ENCODE measurements at regions not wholly inside any gene's neighbourhood (a gene's known extent, or its start where the extent isn't known, plus 50 kb on each side); places are given as distances from the start of the nearest gene placed in this dataset.
"Not testable (repeated sequence)": the region's sequence is repeated elsewhere in the genome, so short reads cannot be mapped to it uniquely, and the experiment has no call there.

DNA sequence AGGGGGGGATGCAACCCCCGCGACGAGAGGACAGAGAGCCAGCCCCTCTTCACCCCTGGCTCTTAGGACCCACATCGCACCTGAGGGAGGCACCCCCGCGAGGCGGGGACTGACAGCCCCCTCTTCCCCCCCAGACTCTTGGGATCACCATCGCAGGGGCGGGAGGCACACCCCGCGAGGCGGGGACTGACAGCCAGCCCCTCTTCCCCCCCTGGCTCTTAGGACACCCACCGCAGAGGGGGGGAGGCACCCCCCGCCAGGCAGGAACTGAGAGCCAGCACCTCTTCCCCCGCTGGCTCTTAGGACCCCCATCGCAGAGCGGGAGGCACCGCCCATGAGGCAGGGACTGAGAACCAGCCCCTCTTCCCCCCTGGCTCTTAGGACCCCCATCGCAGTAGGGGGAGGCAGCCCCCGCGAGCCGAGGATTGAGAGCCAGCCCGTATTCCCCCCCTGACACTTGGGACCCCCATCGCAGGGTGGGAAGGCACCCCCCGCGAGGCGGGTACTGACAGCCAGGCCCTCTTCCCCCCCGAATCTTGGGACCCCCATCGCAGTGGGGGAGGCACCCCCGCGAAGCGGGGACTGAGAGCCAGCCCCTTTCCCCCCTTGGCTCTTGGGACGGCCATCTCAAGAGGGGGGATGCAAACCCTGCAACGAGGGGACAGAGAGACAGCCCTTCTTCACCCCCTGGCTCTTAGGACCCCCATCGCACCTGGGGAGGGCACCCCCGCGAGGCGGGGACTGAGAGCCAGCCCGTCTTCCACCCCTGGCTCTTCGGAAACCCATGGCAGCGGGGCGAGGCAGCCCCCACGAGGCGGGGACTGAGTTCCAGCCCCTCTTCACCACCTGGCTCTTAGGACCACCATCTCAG is 2425.1 kb upstream of the PCDH20 start:
- no peak for DNase-seq (ENCODE audit: low read depth in 2 of 2)

DNA sequence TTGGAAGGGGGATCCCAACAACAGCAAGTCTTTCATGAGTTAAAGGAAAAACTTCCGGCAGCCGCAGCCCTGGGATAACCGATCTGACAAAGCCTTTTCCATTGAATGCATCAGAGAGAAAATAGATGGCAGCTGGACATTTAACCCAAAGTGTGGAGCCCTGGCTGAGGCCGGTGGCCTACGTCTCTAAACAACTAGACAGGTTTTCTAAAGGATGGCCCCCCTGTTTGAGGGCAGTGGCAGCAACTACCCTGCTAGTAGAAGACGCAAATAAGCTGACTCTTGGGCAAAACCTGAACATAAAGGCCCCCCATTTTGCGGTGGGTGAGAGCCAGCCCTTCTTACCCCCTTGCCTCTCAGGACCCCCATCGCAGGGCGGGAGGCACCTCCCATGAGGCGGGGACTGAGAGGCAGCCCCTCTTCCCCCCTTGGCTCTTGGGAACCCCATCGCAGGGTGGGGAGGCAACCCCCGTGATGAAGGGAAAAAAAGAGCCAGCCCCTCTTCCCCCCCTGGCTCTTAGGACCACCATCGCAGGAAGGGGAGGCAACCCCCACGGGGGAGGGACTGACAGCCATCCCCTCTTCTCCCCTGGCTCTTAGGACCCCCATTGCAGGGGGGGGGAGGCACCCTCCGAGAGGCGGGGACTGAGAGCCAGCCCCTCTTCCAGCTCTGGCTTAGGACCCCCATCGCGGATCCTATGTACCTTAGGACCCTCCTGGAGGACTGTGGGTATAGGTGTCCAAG is 2422.9 kb upstream of the PCDH20 start:
- DNase-seq (ENCODE audit: low read depth in 2 of 2) = no peak

DNA sequence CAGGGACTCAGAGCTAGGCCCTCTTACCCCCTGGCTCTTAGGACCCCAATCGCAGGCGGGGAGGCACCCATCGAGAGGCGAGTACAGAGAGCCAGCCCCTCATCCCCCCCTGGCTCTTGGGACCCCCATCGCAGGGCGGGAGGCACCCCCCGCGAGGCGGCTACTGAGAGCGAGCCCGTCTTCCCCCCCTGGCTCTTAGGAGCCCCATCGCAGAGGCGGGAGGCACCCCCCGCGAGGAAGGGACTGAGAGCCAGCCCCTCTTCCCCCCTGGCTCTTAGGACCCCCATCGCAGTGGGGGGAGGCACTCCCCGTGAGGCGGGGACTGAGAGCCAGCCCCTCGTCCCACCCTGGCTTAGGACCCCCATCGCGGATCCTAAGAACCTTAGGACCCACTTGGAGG is 2422.1 kb upstream of the PCDH20 start:
- not testable (repeated sequence) for DNase-seq (ENCODE audit: low read depth in 2 of 2)

DNA sequence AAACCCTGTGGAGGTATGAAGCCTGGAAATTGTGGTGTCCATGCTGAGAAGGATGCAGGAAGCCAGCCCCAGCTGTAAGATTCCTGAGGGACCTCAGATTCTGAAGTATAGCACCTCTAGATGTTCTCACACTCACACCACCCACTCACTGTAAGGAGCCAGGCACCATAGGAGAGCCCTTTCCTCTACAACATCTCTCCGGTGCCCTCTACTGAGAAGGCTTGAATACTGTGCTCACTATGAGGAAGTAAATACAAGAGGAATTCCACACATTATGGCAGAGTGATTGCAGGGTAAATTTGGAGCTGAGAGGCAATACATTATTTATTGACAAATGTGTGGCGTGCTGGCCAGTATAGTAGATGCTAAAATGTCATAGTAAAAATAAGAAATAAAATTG is 2414.0 kb upstream of the PCDH20 start:
- DNase-seq (ENCODE audit: low read depth in 2 of 2) = not testable (repeated sequence)

DNA sequence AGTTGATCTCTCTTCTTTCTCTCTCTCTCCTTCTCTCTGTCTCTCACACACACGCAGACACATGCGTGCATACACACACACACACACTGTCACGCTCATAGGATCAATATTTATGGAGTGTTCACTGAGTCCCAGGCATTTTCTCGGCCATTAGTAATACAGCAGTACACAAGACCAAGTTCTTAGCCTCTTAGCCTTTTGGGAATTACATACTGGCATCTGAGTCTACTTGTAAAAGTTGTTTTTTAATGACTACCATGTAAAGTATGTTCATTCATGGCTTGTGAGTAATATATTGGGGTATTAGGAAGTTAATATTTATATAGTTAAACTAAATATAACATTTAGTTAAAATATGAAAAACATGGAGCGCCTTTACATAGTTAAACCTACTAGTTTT is 2406.1 kb upstream of the PCDH20 start:
- DNase-seq (ENCODE audit: low read depth in 2 of 2) = not testable (repeated sequence)

DNA sequence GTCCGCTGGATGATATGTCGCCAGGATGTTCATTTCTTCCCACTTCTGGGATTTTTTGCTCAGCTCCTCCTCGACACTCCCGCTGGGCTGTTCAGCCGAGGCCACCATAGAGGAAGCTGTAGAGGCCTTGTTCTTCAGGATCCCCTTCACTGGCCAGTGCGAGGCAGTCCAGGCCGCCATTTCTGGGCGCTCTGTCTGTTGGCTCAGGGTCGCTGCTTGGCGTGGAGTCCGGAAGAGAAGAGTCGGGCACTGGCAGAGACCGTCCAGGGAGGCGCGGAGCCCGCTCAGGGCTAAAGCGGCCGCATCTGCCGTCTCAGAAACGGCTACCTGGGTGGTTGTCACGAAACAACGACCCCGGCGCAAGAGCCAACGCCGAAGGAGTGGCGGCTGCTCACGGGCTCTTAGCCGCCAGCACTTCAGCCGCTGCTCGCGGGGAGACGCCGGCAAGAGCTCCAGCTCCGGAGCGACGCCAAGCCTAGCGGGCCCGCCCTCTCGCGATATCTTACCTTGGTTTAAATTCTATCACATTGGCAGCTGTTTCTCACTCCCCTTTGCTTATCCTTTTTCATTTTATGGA is 2395.9 kb upstream of the PCDH20 start:
- not testable (repeated sequence) for DNase-seq (ENCODE audit: low read depth in 2 of 2)

DNA sequence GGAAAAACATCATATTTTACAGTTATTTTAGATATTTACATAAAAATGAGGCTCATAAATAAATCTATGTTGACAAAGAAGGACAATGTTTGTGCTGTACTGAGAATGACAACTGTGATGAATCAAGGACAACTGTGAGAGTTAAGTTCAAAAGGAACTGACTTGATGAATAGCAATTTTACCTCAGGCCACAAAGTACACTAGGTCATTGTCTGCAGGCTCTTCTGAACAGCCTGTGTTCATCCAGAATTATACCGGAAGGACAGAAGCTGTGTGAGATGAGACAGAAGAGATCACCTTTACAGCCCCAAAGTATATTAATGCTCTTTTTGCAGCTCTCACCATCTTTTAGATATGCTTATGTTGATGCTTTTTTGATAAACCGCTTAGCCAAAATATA is 2375.5 kb upstream of the PCDH20 start:
- DNase-seq (ENCODE audit: low read depth in 2 of 2) = not testable (repeated sequence)

DNA sequence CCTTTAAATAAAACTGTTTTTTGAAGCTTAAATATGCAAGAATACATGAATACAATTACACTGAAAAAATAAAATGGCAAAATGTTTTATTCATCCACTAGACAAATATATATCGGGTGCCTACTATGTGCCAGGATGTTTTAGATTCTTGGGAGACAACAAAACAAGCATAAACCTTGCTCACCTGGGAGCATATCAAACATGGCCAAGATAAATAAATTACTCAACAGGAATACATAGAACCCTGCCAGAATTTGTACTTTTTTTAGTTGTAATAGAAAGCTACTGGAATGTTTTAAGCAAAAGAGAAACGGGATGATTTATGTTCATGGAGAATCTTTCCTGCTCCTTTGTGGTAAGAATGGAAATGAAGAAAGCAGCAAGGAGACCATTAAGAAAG is 2358.5 kb upstream of the PCDH20 start:
- no peak for DNase-seq (ENCODE audit: low read depth in 2 of 2)

DNA sequence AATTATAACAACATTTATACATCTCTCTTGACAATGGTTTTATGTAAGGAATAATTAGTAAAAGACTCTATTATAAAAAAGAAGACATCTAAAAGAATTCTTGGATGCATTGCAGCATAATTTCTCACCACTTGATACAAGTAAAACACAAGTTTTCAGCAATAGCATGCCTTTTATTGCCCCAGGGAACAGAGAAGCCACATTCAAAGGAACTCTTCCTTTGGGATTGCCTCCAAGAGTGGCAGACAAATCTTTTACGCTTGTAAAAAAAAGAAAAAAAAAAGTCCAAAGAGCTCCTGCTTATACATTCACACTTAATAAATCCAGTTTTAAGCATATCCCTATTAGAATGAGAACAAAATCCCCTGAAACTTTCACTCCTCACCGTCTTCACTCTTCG is 2357.8 kb upstream of the PCDH20 start:
- DNase-seq (ENCODE audit: low read depth in 2 of 2) = no peak

DNA sequence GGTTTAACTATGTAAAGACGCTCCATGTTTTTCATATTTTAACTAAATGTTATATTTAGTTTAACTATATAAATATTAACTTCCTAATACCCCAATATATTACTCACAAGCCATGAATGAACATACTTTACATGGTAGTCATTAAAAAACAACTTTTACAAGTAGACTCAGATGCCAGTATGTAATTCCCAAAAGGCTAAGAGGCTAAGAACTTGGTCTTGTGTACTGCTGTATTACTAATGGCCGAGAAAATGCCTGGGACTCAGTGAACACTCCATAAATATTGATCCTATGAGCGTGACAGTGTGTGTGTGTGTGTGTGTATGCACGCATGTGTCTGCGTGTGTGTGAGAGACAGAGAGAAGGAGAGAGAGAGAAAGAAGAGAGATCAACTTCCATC is 2342.0 kb upstream of the PCDH20 start:
- not testable (repeated sequence) for DNase-seq (ENCODE audit: low read depth in 2 of 2)

DNA sequence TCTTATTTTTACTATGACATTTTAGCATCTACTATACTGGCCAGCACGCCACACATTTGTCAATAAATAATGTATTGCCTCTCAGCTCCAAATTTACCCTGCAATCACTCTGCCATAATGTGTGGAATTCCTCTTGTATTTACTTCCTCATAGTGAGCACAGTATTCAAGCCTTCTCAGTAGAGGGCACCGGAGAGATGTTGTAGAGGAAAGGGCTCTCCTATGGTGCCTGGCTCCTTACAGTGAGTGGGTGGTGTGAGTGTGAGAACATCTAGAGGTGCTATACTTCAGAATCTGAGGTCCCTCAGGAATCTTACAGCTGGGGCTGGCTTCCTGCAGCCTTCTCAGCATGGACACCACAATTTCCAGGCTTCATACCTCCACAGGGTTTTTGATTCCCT is 2334.2 kb upstream of the PCDH20 start:
- not testable (repeated sequence) for DNase-seq (ENCODE audit: low read depth in 2 of 2)

DNA sequence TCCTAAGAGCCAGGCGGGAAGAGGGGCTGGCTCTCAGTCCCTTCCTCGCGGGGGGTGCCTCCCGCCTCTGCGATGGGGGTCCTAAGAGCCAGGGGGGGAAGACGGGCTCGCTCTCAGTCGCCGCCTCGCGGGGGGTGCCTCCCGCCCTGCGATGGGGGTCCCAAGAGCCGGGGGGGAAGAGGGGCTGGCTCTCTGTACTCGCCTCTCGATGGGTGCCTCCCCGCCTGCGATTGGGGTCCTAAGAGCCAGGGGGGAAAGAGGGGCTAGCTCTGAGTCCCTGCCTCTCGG is 2326.1 kb upstream of the PCDH20 start:
- not testable (repeated sequence) for DNase-seq (ENCODE audit: low read depth in 2 of 2)

DNA sequence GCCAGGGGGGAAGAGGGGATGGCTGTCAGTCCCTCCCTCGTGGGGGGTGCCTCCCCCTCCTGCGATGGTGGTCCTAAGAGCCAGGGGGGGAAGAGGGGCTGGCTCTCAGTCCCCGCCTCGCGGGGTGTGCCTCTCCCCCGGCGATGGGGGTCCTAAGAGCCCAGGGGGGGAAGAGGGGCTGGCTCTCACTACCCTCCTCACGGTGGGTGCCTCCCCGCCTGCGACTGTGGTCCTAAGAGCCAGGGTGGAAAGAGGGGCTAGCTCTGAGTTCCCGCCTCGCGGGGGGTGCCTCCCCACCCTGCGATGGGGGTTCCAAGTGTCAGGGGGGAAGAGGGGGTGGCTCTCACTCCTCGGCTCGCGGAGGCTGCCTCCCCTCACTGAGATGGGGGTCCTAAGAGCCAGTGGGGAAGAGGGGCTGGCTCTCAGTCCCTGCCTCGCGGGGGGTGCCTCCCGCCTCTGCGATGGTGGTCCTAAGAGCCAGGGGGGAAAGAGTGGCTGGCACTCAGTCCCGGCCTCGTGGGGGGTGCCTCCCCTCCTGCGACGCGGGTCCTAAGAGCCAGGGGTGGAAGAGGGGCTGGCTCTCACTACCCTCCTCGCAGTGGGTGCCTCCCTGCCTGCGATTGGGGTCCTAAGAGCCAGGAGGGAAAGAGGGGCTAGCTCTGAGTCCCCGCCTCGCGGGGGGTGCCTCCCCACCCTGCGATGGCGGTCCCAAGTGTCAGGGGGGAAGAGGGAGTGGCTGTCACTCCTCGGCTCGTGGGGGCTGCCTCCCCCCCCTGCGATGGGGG is 2325.6 kb upstream of the PCDH20 start:
- no peak for DNase-seq (ENCODE audit: low read depth in 2 of 2)

DNA sequence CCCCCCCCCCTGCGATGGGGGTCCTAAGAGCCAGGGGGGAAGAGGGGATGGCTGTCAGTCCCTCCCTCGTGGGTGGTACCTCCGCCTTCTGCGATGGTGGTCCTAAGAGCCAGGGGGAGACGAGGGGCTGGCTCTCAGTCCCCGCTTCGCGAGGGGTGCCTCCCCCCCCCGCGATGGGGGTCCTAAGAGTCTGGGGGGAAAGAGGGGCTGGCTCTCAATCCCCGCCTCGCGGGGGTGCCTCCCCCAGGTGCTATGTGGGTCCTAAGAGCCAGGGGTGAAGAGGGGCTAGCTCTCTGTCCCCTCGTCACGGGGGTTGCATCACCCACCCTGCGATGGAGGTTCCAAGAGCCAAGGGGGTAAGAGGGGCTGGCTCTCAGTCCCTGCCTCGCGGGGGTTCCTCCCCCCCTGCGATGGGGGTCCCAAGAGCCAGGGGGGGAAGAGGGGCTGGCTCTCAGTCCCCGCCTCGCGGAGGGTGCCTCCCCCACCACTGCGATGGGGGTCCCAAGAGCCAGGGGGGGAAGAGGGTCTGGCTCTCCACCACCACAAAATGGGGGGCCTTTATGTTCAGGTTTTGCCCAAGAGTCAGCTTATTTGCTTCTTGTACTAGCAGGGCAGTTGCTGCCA is 2323.6 kb upstream of the PCDH20 start:
- not testable (repeated sequence) for DNase-seq (ENCODE audit: low read depth in 2 of 2)

DNA sequence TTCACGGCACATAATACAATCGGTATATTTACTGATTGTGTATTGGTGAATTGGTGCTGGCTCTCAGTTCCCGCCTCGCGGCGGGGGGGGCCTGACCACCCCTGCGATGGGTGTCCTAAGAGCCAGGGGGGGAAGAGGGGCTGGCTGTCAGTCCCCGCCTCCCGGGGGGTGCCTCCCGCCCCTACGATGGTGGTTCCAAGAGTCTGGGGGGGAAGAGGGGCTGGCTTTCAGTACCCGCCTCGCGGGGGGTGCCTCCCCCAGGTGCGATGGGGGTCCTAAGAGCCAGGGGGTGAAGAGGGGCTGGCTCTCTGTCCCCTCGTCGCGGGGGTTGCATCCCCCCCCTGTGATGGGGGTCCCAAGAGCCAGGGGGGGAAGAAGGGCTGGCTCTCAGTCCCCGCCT is 2321.8 kb upstream of the PCDH20 start:
- DNase-seq (ENCODE audit: low read depth in 2 of 2) = no peak

DNA sequence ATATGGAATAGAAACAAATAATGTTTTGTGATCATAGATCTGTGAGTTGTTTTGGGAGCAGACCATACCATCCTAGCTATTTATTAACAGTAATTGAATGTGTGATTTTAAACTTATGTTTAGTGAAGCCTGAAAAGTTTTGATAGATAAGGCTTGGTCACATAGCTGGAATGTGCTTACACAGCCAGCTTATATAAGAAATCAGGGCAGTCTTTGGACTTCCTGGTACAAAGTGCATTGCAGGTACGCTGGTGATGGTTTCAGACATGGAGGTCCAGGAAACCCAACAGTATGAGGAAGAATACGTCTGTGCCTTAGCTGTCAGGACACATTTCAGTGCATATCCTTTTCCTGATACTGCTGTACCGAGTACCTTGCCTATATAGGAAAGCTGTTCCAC is 2316.2 kb upstream of the PCDH20 start:
- DNase-seq (ENCODE audit: low read depth in 2 of 2) = no peak

DNA sequence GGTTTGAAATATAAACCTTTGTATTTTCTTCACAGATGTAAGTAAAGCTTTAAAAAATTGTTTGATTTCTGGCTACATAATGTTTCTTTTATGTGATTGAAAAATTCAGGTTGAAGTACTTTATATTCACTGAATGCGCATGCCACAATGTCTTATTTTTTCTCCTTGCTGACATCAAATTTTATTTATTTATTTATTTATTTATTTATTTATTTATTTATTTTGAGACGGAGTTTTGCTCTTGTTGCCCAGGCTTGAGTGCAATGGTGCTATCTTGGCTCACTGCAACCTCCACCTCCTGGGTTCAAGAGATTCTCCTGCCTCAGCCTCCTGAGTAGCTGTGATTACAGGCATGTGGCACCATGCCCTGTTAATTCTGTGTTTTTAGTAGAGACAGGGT is 2296.5 kb upstream of the PCDH20 start:
- DNase-seq (ENCODE audit: low read depth in 2 of 2) = not testable (repeated sequence)

DNA sequence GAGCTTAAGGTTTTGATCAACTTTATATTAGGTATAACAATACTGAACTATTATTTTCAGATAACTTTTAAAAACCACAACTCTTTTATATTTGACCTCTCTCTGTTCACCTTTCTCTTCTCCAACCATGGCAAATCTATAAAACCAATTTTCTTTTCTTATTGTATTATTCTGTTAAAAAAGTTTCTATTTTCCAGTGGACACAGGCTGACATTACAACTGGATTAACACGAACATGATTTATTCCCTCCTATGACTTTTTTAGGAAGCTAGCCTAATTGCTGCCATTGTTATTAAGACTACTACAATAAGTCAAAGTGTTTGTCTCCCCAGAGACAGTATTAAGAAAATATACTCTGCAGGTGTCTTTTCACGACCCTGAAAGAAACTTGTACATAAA is 2291.1 kb upstream of the PCDH20 start:
- DNase-seq (ENCODE audit: low read depth in 2 of 2) = no peak

DNA sequence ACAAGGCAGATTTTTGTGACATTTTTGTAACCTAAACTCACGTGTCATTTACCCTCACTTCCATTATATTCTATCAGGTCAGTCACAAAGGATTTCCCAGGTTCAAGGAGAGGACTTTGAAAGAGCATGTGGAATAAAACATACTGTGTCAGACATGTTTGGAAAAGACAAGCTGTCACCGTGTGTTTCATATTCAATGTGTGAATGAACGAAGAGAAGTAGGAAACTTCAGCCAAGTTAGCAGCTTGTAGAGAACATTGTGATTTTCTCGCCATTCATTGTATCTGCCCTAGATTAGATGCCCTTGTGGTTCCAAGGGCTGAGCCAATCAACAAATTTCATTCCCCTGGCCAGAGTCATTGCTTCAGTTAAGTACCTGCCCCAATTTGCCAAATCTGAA is 2288.9 kb upstream of the PCDH20 start:
- no peak for DNase-seq (ENCODE audit: low read depth in 2 of 2)

DNA sequence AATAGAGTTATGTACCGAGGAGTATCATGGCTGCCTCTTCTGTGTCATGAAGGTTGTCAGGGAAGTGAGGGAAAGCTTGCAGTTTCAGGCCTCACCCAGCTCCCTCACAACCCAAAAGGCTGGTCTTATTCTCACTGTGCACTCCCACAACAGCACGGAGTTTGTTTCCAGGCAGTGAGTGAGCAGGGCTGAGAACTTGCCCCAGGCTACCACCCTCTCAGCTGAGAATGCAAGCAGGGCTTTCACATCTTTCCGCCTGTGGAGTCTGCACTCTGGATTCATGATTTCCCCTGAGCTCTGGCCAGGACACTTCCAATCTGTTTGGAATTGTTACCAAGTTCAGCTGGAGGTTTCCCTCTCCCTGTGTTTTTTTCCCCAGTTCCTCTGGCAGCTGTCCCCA is 2284.7 kb upstream of the PCDH20 start:
- no peak for DNase-seq (ENCODE audit: low read depth in 2 of 2)

DNA sequence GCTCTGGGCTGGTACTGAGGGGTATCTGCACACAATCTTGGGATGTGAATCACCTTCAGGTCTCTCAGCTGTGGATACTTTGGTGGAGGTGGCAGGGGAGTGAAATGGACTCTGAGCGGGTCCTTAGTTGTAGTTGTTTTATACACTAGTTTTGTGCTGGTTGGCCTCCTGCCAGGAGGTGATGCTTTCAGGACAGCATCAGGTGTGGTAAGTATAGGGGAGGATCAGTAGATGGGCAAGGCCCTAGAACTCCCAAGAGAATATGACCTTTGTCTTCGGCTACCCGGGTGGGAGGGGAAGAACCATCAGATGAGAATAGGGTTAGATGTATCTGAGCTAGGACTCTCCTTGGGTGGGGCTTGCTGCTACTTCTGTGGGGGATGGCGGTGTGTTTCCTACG is 2284.3 kb upstream of the PCDH20 start:
- no peak for DNase-seq (ENCODE audit: low read depth in 2 of 2)

DNA sequence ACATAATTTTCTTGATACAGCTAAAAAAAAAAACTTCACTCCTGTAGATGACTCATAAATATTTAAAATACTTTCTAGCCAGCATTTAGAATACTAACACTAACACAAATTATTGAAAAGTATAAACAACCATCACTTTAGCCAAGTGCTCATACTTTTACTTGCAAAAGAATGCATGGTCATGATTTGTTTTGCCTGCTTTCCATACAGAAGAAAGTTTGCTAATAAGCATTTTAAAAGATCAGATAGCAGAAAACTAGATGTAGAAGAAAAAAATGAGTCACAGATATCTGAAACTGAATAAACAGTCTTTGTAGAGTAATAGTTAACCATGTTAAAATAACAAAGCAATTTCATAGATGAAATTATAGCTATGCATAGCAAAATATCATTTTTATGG is 2280.4 kb upstream of the PCDH20 start:
- DNase-seq (ENCODE audit: low read depth in 2 of 2) = peak; percentile 23 to 36
